Suppressor macrophage treated with lipopolysaccharide for 1 hour (primary cell): ENCODE measurements at regions not wholly inside any gene's neighbourhood (a gene's known extent, or its start where the extent isn't known, plus 50 kb on each side); places are given as distances from the start of the nearest gene placed in this dataset.

Source experiments
- DNase-seq, 3 donors: peaks; one replicate each; pipeline ENCODE4 v3.0.0-alpha.2; 2020 to 2022

- DNase-seq, result no peak
Measured at GRCh38 chr5:161630948-161631347, 54.6 kb upstream of the GABRA6 start.

- DNase-seq, result peak in 1 of 3 donors; percentile 14
Measured at GRCh38 chr5:161625673-161626072, 59.8 kb upstream of the GABRA6 start.

GRCh38 chr5:161614342-161614741 is 67.8 kb upstream of the GABRB2 start:
- peak in 1 of 3 donors; percentile 7 for DNase-seq

- DNase-seq, result peak in 1 of 3 donors; percentile 7
Measured at GRCh38 chr5:161602736-161603135, 56.2 kb upstream of the GABRB2 start.

- peak in 1 of 3 donors; percentile 12 for DNase-seq
Measured at GRCh38 chr5:161600156-161600555, 53.6 kb upstream of the GABRB2 start.

- DNase-seq, result no peak
Measured at GRCh38 chr5:161598686-161599085, 52.2 kb upstream of the GABRB2 start.
